ENCODE measurements at regions not wholly inside any gene's neighbourhood (a gene's known extent, or its start where the extent isn't known, plus 50 kb on each side); places are given as distances from the start of the nearest gene placed in this dataset.

GRCh38 chrX:10393899-10394298 is 226.5 kb downstream of the MID1 start:
- DNase-seq, result no peak

- no peak for DNase-seq
Observed at GRCh38 chrX:10395179-10395578, 225.2 kb downstream of the MID1 start.

Data from NCI-H2107 (cell line).